H1 (cell line): ENCODE measurements at regions not wholly inside any gene's neighbourhood (a gene's known extent, or its start where the extent isn't known, plus 50 kb on each side); places are given as distances from the start of the nearest gene placed in this dataset.

ENCODE experiments used
- BRCA1 ChIP-seq: IDR thresholded peaks from 2 replicates; pipeline ENCODE4 v1.6.1; 2012; ENCODE audit warnings: low read depth, low read length, improper control_type of control experiment
- EGR1 ChIP-seq: IDR thresholded peaks from 2 replicates; pipeline ENCODE4 v1.6.1; 2011; ENCODE audit warnings: low read depth, low read length, borderline replicate concordance
- EP300 ChIP-seq, 2 experiments: IDR thresholded peaks; 1 replicate in 1 of 2; 2 replicates in 1 of 2; pipeline ENCODE4 v1.6.1; 2011 to 2012; ENCODE audit warnings: low read depth in 2 of 2, low read length in 2 of 2, mild to moderate bottlenecking in 2 of 2, borderline replicate concordance in 1 of 2, inconsistent platforms in 1 of 2, moderate library complexity in 1 of 2
- HDAC6 ChIP-seq: IDR thresholded peaks from one replicate; pipeline ENCODE4 v1.7.1; 2012; ENCODE audit warnings: low read depth, mild to moderate bottlenecking, inconsistent platforms, low read length, moderate library complexity
- MAX ChIP-seq: IDR thresholded peaks from 2 replicates; pipeline ENCODE4 v1.6.1; 2012; ENCODE audit warnings: inconsistent platforms
- NANOG ChIP-seq: IDR thresholded peaks from 2 replicates; pipeline ENCODE4 v1.6.1; 2011; ENCODE audit warnings: low read length, low read depth, mild to moderate bottlenecking, inconsistent platforms; ENCODE audit not compliant: insufficient read depth, poor library complexity, severe bottlenecking
- ZNF274 ChIP-seq: IDR thresholded peaks from 2 replicates; pipeline ENCODE4 v1.7.0; 2012; ENCODE audit warnings: low read length, borderline replicate concordance; ENCODE audit errors: extremely low read depth

- TF ChIP-seq EP300 (IDR thresholded peaks at IDR 0.05; ENCODE audit: borderline replicate concordance in 1 of 2, low read depth in 2 of 2, low read length in 2 of 2) (no peak), ZNF274 (no peak), HDAC6 (no peak), NANOG (no peak), BRCA1 (no peak), EGR1 (no peak), MAX (no peak)
Measured at GRCh38 chr20:19945732-19946670, 71.2 kb upstream of the NAA20 start (continued).
